ENCODE measurements at regions not wholly inside any gene's neighbourhood (a gene's known extent, or its start where the extent isn't known, plus 50 kb on each side); places are given as distances from the start of the nearest gene placed in this dataset.
"Not testable (repeated sequence)": the region's sequence is repeated elsewhere in the genome, so short reads cannot be mapped to it uniquely, and the experiment has no call there.

DNA sequence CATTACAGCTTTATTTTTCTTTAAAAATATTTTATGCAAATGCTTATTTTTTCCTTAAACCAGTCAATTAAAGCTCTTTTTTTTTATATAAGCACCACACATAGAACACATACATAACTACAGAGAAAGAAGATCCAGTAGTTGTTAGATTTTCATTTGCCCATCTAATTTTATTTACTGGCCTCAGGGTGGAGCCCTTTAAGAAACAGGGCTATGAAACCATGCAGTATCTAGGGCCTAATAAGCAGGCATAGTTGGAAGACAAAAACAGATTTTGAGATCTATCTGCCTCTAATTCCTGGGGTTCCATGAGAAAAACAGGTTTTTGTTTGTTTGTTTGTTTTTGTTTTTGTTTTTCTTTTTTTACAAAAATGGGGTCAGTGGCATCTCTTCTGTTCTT is 120.6 kb downstream of the BCHE start:
- no peak for DNase-seq

DNA sequence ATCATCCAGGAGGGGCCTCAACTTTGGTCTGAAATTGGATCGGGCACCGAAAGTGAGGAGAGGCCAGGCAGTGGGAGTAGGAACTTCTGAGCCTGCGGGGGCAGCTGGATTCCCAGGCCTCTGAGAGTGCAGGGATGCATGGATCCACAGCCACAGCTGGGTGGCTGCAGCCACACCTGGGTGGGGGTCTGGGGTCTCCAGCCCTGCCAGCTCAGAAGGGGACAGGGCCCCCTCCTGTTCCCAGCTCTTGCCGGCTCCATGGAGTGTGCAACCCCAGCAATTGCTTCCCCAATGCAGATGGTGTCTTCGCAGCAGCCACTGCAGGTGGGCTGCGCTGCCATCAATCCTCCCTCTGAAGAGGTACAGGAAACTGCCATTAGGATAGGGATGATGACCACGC is 123.7 kb downstream of the BCHE start:
- no peak for DNase-seq

GRCh38 chr3:165712382-165712781 is 124.8 kb downstream of the BCHE start:
- DNase-seq: no peak

- DNase-seq: no peak
These were observed 139.3 kb downstream of the BCHE start for GRCh38 chr3:165697910-165698309.

- no peak for DNase-seq
These were observed 140.7 kb downstream of the BCHE start for GRCh38 chr3:165696496-165696895.

DNA sequence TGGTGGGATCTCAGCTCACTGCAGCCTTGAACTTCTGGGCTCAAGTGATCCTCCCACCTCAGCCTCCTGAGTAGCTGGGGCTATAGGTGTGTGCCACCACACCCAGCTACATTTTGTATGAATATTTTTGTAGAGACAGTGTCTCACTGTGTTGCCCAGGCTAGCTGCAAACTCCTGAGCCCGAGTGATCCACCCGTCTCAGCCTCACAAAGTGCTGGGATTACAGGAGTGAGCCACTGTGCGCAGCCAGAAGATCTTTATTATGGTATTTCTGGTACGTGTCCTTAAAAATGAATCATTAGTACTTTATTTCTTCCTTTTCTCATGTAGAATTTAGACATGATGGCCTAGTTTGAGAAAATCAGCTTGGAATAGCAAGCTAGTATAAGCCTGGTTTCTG is 153.3 kb downstream of the BCHE start:
- no peak for DNase-seq

- DNase-seq: no peak
These were observed 154.5 kb downstream of the BCHE start for GRCh38 chr3:165682734-165683133.

- no peak for DNase-seq
These were observed 167.3 kb downstream of the BCHE start for GRCh38 chr3:165669967-165670366.

DNA sequence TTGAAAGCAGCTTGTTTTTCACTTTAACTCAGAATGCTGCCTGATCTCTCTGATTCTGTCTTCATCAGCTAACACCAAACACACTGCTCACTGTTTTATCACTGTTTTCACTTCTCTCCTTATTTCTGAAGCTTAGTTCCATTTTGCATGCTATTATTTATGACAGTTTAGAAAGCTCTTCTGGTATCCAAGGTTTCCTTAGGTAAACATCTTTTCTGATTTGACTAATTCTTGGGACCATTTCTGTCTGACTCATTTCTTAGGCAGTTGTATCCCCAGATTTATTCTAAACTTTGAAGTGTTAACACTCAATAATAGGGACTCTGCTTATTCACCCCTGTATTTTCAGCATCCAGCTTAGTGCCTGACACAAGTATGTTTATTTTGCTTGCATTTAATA is 167.7 kb downstream of the BCHE start:
- no peak for DNase-seq

DNA sequence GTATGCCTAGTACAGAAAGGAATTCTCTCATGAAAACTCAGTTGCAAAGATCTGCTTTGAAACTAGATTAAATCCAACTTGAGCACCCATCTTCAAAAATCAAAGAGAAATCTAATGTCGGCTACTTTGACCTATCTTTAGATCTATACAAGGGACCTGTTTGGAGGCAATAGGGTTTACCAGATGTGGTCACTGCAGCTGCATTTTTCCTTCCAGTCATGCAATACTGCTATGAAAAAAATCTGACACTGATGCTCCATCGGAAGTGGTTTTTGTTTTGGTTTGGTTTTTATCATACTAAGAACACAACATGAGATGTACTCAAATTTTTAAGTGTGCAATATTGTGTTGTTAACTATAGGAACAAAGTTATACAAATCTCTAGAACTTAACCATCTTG is 169.5 kb downstream of the BCHE start:
- no peak for DNase-seq

GRCh38 chr3:165658027-165658426 is 179.2 kb downstream of the BCHE start:
- no peak for DNase-seq

GRCh38 chr3:165653130-165653778 is 184.0 kb downstream of the BCHE start:
- no peak for DNase-seq

DNA sequence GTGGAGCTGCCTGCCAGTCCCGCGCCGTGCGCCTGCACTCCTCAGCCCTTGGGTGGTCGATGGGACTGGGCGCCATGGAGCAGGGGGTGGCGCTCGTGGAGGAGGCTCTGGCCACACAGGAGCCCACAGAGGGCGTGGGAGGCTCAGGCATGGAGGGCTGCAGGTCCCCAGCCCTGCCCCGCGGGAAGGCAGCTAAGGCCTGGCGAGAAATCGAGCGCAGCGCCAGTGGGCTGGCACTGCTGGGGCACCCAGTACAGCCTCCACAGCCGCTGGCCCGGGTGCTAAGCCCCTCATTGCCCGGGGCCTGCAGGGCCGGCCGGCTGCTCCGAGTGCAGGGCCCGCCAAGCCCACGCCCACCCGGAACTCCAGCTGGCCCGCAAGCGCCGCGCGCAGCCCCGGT is 187.9 kb downstream of the BCHE start:
- DNase-seq: not testable (repeated sequence)

DNA sequence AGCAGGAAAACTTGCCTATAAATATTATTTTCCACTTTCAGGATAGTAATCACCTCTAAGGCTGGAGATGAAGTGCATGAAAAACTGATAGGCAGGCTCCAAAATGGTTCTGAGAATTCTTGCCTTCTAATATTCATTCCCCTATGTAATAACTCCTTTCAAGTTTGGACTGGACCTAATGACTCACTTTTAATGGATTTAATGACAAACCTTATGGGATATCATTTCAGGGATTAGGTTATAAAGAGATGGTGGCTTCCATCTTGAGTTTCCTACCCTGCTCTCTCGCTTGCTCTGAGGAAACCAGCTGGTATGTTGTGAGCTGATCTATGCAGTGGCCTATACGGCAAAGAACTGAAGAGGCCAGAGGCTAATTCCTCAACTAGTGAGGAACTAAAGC is 192.0 kb downstream of the BCHE start:
- DNase-seq: no peak

DNA sequence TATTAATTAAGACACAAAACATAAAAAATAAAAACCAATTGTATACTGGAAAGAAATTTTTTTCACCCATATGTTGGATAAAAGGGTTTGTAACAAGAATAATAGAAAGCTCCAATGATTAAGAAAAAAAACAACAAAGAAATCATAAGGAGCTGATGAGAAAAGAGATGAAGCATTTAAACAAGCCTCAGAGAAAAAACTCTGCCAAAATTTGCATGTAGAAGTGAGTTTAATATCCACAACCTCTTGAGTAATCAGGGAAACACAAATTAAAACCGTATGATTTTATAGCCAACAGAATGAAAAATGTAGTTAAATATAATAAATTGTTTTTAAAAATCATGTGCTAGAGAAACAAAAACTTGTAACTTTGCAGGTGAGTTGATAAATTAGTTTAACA is 192.9 kb downstream of the BCHE start:
- no peak for DNase-seq

- DNase-seq: no peak
These were observed 193.8 kb downstream of the BCHE start for GRCh38 chr3:165643425-165643824.

DNA sequence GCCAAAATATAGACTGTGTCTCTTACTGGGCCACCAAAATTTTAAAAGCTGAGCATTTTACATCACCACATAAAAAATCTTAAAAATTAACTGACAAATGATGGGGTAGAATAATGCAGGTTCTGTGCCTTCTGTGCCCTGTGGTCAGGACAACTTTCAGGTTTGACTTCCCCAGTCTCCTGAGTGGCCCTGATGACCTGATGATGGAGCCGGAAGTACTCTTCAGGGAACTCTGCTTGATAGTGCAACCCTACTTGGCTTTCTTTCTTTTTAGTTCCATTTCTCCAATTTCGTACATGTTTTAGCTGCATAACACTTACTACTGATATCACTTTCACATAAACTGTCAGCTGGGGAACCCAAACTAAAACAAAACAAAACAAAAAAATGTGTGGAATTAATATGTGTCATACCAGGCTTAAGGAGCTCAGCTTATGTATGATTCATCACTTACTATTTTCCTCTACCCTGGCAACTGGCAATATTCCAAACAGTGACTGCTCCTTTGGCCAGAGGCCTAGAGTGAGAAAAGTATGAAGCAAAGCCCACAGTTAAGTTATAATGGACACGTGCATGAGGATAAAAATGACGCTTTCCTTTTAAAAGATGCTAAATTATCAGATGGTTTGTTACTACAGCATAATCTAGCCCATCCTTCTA is 194.3 kb downstream of the BCHE start:
- DNase-seq: no peak

DNA sequence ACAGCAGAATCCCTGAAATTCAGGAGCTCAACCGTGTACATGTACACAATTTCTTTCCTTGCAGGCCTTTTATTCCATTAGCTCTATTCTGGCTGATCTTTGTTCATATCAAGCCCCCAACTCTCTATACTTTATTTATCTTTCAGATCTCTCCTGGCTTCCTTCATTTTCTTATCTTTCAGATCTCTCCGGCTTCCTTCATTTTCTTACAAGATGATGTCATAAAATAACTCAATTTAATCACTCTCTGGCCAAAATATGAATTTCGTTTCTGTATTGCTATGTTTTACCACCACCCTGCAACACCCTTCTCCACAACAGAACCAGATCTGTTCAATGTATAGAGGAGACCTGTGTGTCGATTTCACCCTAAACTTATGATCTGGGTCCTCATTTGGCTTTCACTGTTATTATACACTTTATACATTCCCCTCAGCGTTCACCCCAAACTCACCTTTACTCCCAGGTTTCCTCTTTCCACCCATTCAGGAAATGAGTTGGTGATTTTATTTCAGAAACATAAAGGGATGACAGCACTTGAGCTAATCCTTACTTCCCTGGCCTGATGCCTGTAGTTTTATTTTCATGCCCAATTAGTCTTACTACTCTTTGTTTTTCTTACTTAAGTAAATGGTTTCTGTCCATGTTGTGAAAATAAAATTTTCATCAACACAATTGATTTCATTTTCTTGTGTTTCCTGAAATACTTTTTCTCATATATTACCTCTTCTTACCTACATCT is 195.5 kb downstream of the BCHE start:
- no peak for DNase-seq

DNA sequence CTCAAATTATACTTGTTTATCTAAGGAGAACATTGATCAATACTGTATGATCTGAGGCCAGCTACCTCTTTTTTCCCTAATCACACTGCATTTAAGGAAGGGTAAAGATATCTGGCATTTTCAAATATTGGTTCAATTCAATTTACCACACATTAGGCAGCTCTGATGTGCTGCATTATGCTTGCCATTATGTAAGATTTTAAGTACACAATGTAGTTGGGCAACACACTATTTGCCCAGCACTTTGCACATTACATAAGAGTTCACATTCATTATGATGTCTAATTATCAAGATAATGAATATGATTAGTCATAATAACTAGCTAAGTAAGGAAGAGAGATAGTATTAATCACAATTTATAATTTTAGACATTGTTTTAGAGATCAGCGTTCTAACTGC is 196.3 kb downstream of the BCHE start:
- no peak for DNase-seq

DNA sequence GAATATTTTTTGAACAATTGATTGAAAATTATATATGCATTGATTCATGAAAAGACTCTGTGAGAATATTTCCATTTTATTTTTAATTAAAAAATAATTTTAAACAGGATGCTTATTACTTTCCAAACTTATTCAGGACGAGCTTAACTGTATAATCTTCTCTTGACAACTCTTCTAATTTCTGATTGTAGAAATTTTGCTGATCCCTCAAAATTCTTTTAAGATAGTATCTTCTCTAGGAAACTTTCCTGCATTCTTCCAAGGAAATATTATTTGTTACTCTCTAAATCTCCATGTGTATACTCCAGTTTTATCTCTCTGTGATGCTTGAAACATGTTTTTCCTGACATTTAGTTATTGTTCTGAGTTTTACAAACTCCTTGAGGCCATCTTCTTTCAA is 197.2 kb downstream of the BCHE start:
- DNase-seq: no peak

DNA sequence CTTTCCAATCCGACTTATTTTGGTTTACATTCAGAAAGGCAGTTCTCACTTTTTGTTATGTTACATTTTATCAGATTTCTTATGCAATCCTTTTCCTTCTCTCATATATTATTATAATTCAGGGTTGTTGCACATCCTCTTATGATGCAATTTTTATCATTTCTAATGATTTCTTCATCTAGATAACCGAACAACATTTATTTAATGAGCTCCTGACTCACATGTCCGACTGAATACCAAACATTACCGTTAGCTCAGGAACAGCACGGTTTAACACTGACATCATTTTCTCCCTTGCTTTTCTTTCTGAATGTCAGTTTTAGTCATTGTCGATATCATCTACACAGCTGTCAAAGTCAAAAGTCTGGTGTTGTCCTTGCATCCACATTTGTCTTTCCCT is 199.2 kb downstream of the BCHE start:
- DNase-seq: no peak

GRCh38 chr3:165636684-165637015 is 200.6 kb downstream of the BCHE start:
- DNase-seq: no peak

DNA sequence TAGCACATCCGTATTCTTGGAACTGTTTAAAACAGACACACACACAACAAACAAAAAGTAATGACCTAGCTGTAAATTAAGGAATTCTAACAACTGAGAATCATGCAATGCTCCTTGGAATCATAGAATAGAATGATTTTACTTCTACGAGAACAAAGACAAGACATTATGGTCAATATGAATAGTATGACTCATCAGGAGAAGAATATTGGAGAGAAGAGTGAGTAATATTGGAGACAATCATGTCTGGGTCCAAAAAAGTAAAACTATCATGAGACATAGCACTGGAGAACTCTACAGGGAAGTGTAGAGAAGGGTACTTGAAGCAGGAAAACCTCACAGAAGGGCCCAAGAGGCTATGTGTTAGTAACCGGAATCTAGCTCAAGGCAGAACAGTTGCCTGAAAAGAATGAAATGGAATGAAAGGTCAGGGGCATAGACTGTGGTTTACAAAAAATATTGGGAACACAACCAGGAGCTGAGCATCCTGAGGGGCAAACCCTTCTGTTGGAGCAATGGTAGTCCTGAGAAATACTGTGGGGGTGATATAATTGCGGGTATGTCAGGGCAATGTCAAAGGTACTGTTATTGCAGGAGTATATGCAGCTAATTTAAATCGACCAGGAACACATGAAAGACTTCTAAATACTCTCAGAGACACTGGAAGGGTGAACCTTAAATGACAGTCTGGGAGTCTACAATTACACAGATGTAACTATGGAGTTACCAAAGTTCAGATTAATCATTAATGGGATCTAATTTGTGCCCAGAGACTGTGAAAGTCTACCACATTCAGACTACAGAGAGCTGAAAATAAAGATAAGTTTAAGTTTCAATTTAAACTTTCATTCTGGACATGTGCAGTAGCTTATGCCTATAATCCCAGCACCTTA is 201.2 kb downstream of the BCHE start:
- DNase-seq: no peak

DNA sequence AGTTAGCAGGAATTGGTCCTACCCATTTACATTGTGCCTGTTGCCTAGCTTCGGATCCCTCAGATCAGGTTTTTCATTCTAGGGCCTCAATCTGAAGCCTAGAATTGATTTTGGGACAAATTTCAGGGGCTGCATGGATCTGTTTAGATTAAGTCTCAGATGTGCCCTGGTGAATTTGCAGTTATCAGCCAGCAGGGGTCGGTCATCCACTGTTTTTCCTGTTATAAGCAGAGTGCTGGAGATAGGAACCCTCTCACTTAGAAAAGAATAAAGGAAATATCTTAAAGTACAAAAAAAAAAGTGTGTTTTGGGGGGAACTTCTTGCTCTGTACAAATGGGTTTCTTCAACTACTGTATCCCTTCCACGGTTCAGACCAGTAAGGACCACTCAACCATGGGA is 212.5 kb downstream of the BCHE start:
- DNase-seq: no peak

All from NCI-H187 (cell line).